Stimulated activated CD4-positive, alpha-beta T cell treated with anti-CD3 and anti-CD28 coated beads, Interleukin-2, amount 100 ng/mL, for 48 hours (primary cell): ENCODE measurements at regions not wholly inside any gene's neighbourhood (a gene's known extent, or its start where the extent isn't known, plus 50 kb on each side); places are given as distances from the start of the nearest gene placed in this dataset.
"Not testable (repeated sequence)": the region's sequence is repeated elsewhere in the genome, so short reads cannot be mapped to it uniquely, and the experiment has no call there.

Experiments used
- DNase-seq, 2 donors: peaks; one replicate each; pipeline ENCODE4 v3.0.0-alpha.2; 2020

DNA sequence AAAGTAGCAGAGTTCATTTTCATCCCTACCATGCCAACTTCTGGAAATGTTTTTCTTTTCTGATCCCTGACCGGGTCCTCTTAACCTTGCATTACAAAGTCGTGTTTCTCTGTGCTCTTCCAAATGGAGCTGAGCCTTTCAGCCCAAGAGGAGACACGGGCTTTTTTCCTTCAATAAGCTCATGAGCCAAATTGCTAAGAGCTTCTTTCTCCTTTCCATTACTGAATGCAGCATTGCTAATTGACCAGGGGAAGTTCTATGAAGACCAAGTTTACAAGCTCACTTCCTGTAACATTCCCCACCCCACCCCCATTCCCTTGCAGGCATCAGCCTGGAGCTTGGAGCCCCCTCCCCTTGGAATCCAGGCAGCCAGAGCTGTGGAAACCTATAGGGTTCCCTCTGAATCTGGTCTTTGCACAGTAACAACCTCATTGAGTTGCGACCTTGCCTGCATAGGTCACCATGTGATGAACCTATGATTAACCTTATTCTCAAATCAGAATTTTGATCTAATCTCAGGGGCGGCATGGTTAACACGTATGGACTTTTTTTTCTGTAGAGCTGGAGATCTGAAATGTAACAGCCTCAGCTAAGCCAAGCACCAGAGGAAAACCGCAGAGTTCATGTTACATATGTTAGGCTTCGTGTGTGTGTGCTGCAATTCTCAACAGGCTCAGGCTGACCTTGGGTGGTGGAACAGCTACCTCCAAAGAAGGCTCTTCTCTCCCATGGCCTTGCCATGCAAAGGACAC, 395.7 kb upstream of the ZNF462 start:
- DNase-seq: no peak

DNA sequence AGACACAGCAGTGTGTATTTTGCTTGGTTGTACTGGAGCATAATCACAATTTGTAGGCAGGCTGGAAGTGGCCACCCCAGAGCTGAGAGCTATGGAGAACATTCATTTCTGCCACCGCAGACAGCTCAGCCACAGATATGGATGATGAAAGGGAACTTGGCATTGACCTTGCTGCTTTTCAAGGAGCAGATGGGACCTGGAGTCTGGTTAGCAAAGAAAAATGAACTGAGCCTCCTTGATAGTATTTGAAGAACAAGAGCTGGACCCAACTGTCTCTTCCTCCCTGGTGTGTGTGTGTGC, 395.2 kb upstream of the ZNF462 start:
- DNase-seq: no peak

DNA sequence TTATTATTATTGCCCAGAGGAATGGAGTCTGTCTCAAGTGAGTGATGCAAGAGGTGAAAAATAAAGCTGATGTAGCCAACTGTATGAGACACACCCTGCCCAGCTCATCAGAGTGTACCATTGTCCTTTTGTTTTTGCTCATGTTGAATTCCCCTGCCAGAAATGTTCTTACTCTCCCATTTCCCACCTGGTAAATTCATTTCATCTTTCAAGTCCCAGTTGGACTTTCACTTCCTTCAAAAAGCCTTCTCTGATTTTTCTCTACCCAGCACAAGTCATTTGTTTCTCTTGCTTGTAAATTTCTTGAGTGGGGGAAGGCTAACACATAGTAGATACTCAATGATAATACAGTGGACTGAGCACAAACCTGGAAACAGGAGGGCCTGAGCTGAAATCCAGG, 394.5 kb upstream of the ZNF462 start:
- no peak for DNase-seq

- no peak for DNase-seq
These were observed 384.7 kb upstream of the ZNF462 start for GRCh38 chr9:106478312-106478711.

DNA sequence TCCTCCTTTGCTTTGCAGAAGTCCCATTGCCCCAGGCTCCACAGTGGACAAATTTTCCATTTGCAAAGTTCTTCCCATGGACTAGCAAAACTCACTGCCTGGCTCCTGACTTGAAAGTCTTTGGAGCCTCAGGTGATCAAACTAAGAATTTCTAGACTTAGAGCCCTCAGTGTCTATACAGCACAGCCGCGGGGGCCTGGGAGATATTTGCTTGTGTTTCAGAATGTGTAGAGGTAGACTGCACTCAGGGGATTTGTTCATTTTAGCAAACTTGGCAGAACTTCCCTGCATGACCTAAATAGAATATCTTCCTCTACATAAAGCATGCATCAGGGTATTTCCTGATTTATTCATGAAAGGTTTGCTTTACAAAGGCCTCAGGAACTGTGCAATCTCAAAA, 384.2 kb upstream of the ZNF462 start:
- DNase-seq: no peak

DNA sequence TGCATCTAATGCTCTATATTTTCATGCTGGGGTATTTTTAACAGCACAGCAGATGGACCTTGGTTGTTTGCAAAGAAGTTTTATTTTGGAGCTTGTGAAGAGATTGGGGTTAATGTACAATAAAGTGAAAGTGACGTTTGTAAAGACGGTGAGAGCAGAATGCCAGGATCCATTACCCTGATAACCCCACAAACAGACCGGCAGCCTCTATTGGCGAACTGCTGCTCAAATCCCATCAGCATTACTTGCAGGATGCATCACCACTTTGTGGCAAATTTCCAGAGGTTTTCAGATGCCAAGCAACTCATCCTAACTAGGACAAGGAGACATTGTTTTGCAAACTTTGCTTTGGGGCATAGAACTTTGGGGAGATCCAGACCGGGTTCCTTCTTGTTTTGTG, 383.3 kb upstream of the ZNF462 start:
- DNase-seq: no peak

DNA sequence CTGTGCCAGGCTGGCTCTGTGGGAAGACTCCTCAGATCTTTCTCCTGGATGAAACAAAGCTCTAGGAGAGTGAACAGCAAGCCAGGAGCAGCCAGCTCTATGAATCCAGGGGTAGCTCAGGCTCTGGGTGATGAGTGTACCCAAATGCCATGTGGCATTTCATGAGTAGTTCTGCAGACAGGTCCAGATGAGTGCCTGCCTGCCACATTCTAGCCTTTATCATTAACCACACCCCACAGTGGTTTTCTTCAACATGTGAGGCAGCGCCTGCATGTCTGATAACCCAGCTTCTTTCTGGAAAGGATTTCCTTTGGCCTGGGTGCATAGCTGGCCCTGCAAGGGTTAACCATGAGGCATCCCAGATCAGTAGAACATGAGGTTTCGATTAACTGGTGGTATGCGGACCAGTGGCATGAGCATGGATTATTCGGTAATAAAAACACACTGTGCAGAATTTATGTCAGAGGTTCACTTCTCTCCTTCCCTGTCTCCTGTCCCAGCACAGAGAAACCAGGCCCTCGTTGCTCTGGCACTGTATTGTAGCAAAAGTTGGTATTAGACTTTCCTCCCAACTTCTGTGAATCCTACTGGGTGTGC, 381.9 kb upstream of the ZNF462 start:
- no peak for DNase-seq

DNA sequence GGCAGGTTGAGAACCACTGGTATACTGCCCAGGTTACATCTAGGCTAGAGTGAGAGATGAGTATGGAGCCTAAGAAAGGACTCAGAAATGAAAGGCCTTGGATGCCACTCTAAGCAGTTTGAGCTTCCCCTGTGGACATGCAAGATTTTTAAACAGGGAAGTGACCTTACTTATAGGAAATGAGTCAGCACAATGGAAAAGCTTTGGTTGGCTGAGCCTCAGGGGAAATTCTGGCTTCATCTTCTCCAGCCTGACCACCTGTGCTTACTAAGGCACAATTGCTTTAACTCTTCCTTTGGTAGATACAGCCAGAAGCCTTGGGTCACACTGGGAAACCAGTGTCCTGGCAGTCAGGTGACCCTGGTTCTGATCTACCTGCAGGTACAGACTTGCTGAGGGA, 380.2 kb upstream of the ZNF462 start:
- no peak for DNase-seq

- no peak for DNase-seq
These were observed 376.3 kb upstream of the ZNF462 start for GRCh38 chr9:106486685-106487084.

GRCh38 chr9:106487266-106487665, 375.7 kb upstream of the ZNF462 start:
- DNase-seq: no peak

- not testable (repeated sequence) for DNase-seq
These were observed 370.8 kb upstream of the ZNF462 start for GRCh38 chr9:106492126-106492525.

DNA sequence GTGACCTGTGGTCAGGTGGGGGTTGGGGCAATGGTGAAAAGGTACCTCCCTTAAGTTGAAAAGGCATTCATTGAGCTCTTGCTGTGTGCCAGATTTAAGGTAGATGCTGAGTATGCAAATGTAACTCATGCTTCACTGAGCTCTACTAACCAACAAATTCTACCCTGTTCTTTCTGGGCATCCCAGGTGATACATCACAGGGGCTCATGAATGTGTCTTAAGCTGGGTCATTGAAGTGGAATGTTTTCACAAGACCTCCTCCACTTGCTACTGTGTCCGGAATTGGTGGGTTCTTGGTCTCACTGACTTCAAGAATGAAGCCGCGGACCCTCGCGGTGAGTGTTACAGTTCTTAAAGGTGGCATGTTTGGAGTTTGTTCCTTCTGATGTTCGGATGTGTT, 362.8 kb upstream of the ZNF462 start:
- DNase-seq: no peak

- DNase-seq: not testable (repeated sequence)
These were observed 361.8 kb upstream of the ZNF462 start for GRCh38 chr9:106501210-106501609.

- no peak for DNase-seq
These were observed 360.0 kb upstream of the ZNF462 start for GRCh38 chr9:106502930-106503329.

- no peak for DNase-seq
These were observed 359.2 kb upstream of the ZNF462 start for GRCh38 chr9:106503759-106504158.

DNA sequence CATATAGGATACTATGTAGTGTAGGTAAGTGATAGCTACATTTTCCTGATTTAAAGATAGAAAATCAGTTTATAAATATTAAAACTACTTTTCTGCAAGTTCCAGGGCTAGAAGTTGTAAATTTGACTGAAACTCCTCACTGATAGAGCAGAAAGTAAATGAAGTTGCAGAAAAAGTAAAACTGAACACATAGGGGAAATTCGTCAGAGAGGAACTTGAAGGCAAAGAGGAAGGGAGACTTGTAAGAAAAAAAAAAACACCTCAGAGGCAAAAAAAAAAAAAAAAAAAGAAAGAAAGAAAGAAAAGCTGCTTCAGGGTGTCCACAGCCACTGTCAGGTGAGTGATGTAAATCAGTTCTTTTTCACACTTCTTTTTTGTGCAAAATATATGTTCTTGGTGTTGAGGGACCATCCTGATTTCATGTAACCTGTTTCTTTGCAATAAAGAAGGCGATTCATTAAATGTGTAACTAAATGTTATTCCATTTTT, 336.2 kb upstream of the ZNF462 start:
- no peak for DNase-seq

GRCh38 chr9:106528158-106528557, 334.8 kb upstream of the ZNF462 start:
- no peak for DNase-seq

DNA sequence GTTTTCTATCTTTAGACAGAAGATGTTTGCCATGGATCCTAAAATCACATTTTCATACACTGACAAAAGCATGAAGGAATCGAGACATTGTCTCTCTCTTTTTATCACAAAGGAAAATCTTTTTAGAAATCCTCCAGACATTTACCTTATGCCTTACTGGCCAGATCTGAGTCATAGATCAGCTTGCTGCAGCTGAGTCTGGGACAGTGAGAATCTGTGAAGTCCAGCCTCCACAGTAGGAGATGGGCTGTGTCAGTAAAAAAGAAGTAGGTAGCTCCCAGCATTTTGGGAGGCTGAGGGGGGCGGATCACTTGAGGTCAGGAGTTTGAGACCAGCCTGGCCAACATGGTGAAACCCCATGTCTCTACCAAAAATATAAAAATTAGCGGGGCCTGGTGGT, 333.4 kb upstream of the ZNF462 start:
- no peak for DNase-seq

- DNase-seq: no peak
These were observed 331.5 kb upstream of the ZNF462 start for GRCh38 chr9:106531491-106531890.

GRCh38 chr9:106532306-106533015, 330.5 kb upstream of the ZNF462 start:
- DNase-seq: no peak

GRCh38 chr9:106534800-106535199, 328.2 kb upstream of the ZNF462 start:
- no peak for DNase-seq

- no peak for DNase-seq
These were observed 327.5 kb upstream of the ZNF462 start for GRCh38 chr9:106535439-106535838.

DNA sequence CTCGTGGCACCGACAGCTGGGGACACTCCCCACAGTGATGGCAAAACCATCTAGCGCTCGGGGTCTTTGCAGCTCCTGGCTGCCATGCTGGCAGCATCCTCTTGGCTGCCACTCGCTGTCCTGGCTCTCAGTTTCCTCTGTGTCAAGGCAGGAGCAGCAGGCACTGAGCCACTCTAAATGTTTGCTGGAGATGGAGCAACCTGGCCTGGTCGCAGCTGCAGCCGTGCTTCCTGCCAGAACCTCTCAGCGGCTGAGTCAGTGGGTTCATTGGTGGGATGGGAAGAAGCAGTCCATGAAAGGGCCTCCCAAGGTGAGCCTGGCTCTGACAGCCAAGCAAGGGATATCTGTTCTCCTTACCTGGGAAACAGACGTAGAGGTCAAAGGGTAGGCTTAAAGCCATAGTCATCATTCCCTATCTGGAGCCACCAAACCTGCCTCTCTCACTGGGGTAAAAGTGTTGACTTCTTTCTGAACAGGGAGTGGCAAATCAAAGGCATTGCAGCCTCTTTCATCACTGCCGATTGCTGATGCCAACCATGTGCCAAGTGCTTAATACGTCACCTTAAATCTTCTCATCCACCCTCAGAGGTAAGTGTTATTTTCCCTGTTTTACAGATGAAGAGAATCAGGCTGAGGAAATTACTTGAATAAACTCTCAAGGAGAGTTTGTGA, 304.8 kb upstream of the ZNF462 start:
- DNase-seq: no peak

DNA sequence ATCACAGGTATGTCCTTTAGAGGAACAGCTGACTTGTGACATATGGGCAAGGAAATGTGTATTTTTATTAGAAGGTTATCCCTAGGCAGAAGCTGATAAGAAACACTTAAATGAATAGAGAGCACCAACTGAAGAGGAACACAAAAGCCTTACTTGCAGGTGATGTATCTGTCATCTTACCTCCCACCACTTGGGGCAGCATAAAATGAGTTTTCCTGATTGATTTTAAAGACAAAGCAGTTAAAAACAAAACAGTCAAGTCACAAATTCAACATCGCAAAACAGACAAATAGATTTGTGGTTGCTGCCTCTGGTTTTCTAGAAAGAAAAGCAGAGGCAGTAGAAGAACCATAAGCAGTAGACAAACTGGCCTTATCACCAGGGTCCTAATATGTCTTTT, 302.4 kb upstream of the ZNF462 start:
- no peak for DNase-seq
